Colonic mucosa (tissue), 4 donors: ENCODE measurements at regions not wholly inside any gene's neighbourhood (a gene's known extent, or its start where the extent isn't known, plus 50 kb on each side); places are given as distances from the start of the nearest gene placed in this dataset.
A peak's percentile ranks its signal among the peaks of the same experiment; 100 is the strongest.

Experiments
- DNase-seq: peaks from one replicate; pipeline ENCODE4 v3.0.0-alpha.2; 2020
- H3K27ac ChIP-seq: fragments of 200-600 bp; one replicate; pipeline ENCODE4 v1.8.0; 2021
- H3K27me3 ChIP-seq: fragments of 200-600 bp; one replicate; pipeline ENCODE4 v1.8.0; 2021
- H3K36me3 ChIP-seq: fragments of 200-600 bp; one replicate; pipeline ENCODE4 v1.8.0; 2021
- H3K4me1 ChIP-seq: fragments of 200-600 bp; one replicate; pipeline ENCODE4 v1.8.0; 2021; ENCODE audit warnings: mild to moderate bottlenecking
- H3K4me3 ChIP-seq: fragments of 200-600 bp; one replicate; pipeline ENCODE4 v1.8.0; 2021
- H3K9ac ChIP-seq, 2 donors: one replicate each; pipeline ENCODE4 v1.7.0; 2013; ENCODE audit warnings: control low read depth in 2 of 2, low read depth in 2 of 2, low read length in 2 of 2
- H3K9me3 ChIP-seq: fragments of 200-600 bp; one replicate; pipeline ENCODE4 v1.8.0; 2021
- intact Hi-C: fragments of 100-400 bp; cut with DNase I; formaldehyde crosslinking; loops from one replicate; pipeline ENCODE4 v1.14.1; 2022
- TF ChIP-seq, protein P1 (sequence below): fragments of 200-600 bp; IDR thresholded peaks from one replicate; pipeline ENCODE4 v1.8.0; 2022; ENCODE audit warnings: antibody characterized with exemption, mild to moderate bottlenecking
- donor health status: healthy.
- donor health status: DM: no; HTN: no; CAD: no.
- donor health status: DM: no; HTN: no; CAD: no.

DNA sequence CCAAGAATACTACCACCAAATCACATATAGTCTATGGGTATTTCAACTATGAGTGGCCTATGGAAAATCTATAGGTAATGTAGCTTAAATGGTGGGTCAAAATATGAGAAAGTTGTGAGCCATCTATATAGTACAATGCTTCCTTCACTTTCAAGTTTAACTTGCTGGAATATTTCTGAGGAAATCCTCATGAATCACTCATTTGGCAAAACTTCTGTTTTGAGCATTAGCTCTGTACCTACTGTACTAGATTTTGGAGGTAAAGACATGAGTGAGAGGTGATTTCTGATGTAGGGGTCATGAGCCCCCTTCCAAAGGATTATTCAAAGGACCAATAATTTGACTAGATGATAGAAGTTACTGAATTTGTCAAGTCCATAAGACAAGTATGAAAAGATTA lies 80.6 kb upstream of the DAB2 start:
- no peak overlapping the region for H3K4me3 ChIP-seq
- TF ChIP-seq, protein P1, sequence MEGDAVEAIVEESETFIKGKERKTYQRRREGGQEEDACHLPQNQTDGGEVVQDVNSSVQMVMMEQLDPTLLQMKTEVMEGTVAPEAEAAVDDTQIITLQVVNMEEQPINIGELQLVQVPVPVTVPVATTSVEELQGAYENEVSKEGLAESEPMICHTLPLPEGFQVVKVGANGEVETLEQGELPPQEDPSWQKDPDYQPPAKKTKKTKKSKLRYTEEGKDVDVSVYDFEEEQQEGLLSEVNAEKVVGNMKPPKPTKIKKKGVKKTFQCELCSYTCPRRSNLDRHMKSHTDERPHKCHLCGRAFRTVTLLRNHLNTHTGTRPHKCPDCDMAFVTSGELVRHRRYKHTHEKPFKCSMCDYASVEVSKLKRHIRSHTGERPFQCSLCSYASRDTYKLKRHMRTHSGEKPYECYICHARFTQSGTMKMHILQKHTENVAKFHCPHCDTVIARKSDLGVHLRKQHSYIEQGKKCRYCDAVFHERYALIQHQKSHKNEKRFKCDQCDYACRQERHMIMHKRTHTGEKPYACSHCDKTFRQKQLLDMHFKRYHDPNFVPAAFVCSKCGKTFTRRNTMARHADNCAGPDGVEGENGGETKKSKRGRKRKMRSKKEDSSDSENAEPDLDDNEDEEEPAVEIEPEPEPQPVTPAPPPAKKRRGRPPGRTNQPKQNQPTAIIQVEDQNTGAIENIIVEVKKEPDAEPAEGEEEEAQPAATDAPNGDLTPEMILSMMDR, result no peak
- H3K27ac ChIP-seq, result no peak overlapping the region
- no peak for DNase-seq
- no peaks in the 10 kb centered on the region for H3K27me3 ChIP-seq
- intact Hi-C loops, result no loop called here
- H3K9ac ChIP-seq, result no peak overlapping the region
- no peaks in the 10 kb centered on the region for H3K36me3 ChIP-seq
- H3K9me3 ChIP-seq, result no peaks in the 10 kb centered on the region
- peaks cover 4% of the 10 kb centered on the region for H3K4me1 ChIP-seq

DNA sequence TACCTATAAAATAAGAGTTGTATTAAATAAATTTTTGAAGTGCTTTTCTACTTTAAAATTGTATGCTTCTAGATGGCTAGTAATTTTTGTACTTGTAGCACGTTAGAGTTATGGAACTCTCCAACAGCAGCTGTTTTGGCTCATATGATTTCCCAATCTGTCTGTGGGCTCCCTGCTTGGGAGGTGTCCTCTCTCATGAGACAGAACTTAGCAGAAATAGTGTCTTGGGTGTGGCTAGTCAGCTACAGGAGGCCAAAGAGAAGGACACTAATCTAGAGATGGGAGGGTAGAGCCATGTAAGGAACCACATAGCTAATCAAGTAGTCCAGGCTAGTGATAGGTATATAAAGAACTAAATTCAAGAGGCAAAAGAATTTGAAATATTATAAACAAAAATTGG lies 78.4 kb upstream of the DAB2 start:
- Histone ChIP-seq H3K4me1 (peaks cover 4% of the 10 kb centered on the region), H3K36me3 (no peaks in the 10 kb centered on the region), H3K27me3 (no peaks in the 10 kb centered on the region), H3K9me3 (no peaks in the 10 kb centered on the region), H3K9ac (no peak overlapping the region), H3K27ac (peak overlapping the region; percentile 8), H3K4me3 (no peak overlapping the region)
- TF ChIP-seq, protein P1, result no peak
- DNase-seq, result peak; percentile 45
- intact Hi-C loops, result no loop called here

DNA sequence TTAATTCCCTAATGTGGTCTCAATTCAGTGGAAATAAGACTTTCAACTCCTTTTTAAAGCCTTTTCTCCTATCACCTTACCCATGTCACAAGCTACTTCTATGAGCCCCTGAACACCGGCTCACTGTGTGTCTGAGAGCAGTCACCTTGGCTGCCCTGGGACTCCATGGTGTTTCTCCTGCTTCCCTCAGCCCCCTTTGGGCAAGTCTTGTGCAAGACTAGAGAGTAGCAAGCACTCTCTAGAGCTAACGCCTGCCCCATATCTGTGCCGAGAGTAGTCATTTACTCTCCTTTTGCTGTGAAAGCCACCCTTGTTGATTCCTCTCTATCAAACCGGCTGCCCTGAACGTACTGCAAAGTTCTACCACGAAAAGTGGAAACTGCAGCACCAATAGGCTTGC lies 77.9 kb upstream of the DAB2 start:
- Histone ChIP-seq H3K9me3 (no peaks in the 10 kb centered on the region), H3K4me3 (no peak overlapping the region), H3K9ac (no peak overlapping the region), H3K27ac (peak overlapping the region; percentile 8), H3K36me3 (no peaks in the 10 kb centered on the region), H3K27me3 (no peaks in the 10 kb centered on the region), H3K4me1 (peaks cover 4% of the 10 kb centered on the region)
- TF ChIP-seq, protein P1, result no peak
- no peak for DNase-seq
- intact Hi-C loops, result no loop called here

DNA sequence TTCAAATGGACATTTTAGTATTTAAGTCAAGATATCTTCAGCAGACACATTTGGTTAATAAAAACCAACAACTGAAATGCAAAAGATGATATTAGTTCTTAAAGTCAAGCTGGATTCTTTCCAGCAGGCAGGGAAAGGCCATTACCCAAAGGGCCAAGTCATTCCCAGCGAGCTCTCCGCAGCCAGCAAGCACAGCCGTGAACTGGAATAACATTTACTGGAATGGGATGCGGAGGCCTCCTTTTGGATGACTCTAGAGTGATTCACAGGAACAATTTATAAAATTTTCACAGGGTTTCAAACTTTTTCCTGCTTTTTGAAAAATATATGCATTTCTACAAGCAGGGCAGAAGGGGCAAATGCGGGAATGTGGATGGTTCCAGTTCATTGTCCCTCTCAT lies 76.6 kb upstream of the DAB2 start:
- TF ChIP-seq, protein P1, result no peak
- Histone ChIP-seq H3K4me3 (no peak overlapping the region), H3K27me3 (no peaks in the 10 kb centered on the region), H3K9me3 (no peaks in the 10 kb centered on the region), H3K36me3 (no peaks in the 10 kb centered on the region), H3K9ac (no peak overlapping the region), H3K4me1 (peaks cover 4% of the 10 kb centered on the region), H3K27ac (no peak overlapping the region)
- intact Hi-C loops, result no loop called here
- no peak for DNase-seq

DNA sequence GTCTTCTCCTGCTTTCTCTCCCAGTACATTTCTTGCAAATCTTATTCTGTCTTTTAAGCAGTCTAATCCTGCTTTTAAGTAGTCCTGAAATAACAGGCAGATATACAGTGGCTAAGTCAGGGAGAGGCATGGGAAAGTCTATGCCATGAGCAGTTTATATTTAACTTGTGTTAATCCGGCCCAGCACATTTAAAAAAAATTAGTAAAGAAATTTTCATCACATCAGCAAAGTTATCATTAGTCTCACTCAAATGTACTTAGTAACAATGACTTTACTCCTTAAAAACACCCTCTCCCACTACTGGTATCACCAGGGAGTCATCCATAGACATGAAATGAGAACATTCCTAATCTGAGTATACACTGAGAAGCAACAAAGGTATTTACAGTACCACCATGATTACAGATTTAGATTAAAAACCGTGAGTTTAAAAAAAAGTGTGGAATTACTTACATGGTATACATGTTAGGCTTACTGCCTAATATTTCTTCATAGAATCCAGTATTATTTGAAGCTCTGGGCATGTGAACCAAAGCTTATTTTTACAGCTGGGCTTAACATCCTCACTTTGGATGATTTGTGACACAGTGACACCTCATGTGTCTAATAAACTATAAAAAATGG lies 75.9 kb upstream of the DAB2 start:
- H3K27ac ChIP-seq, result no peak overlapping the region
- H3K27me3 ChIP-seq, result no peaks in the 10 kb centered on the region
- H3K4me1 ChIP-seq, result peaks cover 4% of the 10 kb centered on the region
- no peak overlapping the region for H3K4me3 ChIP-seq
- TF ChIP-seq, protein P1, result no peak
- intact Hi-C loops, result no loop called here
- H3K36me3 ChIP-seq, result no peaks in the 10 kb centered on the region
- H3K9me3 ChIP-seq, result no peaks in the 10 kb centered on the region
- no peak for DNase-seq
- H3K9ac ChIP-seq, result no peak overlapping the region
